Lower leg skin (tissue), 3 donors: ENCODE measurements at regions not wholly inside any gene's neighbourhood (a gene's known extent, or its start where the extent isn't known, plus 50 kb on each side); places are given as distances from the start of the nearest gene placed in this dataset.

ENCODE experiments used
- POLR2A ChIP-seq, 2 donors: fragments of 450-650 bp; IDR thresholded peaks; one replicate each; pipeline ENCODE4 v1.6.1; 2016 to 2017; ENCODE audit warnings: antibody characterized with exemption in 2 of 2, mild to moderate bottlenecking in 1 of 2, moderate library complexity in 1 of 2
- TF ChIP-seq, protein P1 (sequence below), 3 donors: fragments of 450-650 bp; IDR thresholded peaks; one replicate each; pipeline ENCODE4 v1.5.1; 2016; ENCODE audit warnings: antibody characterized with exemption in 3 of 3, mild to moderate bottlenecking in 3 of 3, moderate library complexity in 2 of 3

- TF ChIP-seq, protein P1, sequence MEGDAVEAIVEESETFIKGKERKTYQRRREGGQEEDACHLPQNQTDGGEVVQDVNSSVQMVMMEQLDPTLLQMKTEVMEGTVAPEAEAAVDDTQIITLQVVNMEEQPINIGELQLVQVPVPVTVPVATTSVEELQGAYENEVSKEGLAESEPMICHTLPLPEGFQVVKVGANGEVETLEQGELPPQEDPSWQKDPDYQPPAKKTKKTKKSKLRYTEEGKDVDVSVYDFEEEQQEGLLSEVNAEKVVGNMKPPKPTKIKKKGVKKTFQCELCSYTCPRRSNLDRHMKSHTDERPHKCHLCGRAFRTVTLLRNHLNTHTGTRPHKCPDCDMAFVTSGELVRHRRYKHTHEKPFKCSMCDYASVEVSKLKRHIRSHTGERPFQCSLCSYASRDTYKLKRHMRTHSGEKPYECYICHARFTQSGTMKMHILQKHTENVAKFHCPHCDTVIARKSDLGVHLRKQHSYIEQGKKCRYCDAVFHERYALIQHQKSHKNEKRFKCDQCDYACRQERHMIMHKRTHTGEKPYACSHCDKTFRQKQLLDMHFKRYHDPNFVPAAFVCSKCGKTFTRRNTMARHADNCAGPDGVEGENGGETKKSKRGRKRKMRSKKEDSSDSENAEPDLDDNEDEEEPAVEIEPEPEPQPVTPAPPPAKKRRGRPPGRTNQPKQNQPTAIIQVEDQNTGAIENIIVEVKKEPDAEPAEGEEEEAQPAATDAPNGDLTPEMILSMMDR (IDR thresholded peaks at IDR 0.05): no peak
- TF ChIP-seq POLR2A (IDR thresholded peaks at IDR 0.05): no peak
Measured at GRCh38 chr14:21874946-21875345, 201.3 kb upstream of the OR4E1 start.
